ENCODE measurements at regions not wholly inside any gene's neighbourhood (a gene's known extent, or its start where the extent isn't known, plus 50 kb on each side); places are given as distances from the start of the nearest gene placed in this dataset.
"Not testable (repeated sequence)": the region's sequence is repeated elsewhere in the genome, so short reads cannot be mapped to it uniquely, and the experiment has no call there.

GRCh38 chrX:99301990-99302389 lies 1108.1 kb downstream of the PCDH19 start:
- H3K9me3 ChIP-seq (ENCODE audit: insufficient read depth, low read length) = no peaks in the 10 kb centered on the region
- no peaks in the 10 kb centered on the region for H3K36me3 ChIP-seq (ENCODE audit: insufficient read depth, insufficient read length, low read length)
- DNase-seq (ENCODE audit: low read depth, low spot score) = peak; percentile 15
- no peak overlapping the region for H3K9ac ChIP-seq (ENCODE audit: insufficient read length, low read depth)
- TF ChIP-seq ZNF274 (IDR thresholded peaks at IDR 0.05; ENCODE audit: low read depth, low read length) = no peak
- no peak for TF ChIP-seq YY1 (IDR thresholded peaks at IDR 0.05; ENCODE audit: insufficient read depth, insufficient read length)
- TF ChIP-seq SUZ12 (IDR thresholded peaks at IDR 0.05; ENCODE audit: extremely low read depth, insufficient read depth, insufficient read length) = no peak
- H3K4me1 ChIP-seq (ENCODE audit: insufficient read depth, insufficient read length) = no peaks in the 10 kb centered on the region
- no peak overlapping the region for H3K4me3 ChIP-seq (ENCODE audit: insufficient read length, low read depth)
- H3K27me3 ChIP-seq (ENCODE audit: insufficient read depth, insufficient read length) = no peaks in the 10 kb centered on the region

DNA sequence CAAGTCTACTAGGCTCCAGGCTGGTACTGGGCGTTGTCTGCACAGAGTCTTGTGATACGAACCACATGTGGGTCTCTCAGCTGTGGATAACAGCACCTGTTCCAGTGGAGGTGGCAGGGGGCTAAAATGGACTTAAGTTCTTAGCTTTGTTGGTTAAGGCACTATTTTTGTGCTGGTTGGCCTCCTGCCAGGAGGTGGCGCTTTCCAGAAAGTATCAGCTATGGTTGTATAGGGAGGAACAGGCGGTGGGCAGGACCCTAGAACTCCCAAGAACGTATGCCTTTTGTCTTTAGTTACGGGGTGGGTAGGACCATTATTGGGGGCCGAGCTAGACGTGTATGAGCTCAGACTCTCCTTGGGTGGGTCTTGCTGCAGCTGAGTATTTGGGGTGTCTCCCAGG lies 1138.4 kb downstream of the PCDH19 start:
- no peak for DNase-seq (ENCODE audit: low read depth, low spot score)
- Histone ChIP-seq H3K27me3 (ENCODE audit: insufficient read depth, insufficient read length) (no peaks in the 10 kb centered on the region), H3K36me3 (ENCODE audit: insufficient read depth, insufficient read length, low read length) (no peaks in the 10 kb centered on the region), H3K9ac (ENCODE audit: insufficient read length, low read depth) (no peak overlapping the region), H3K4me1 (ENCODE audit: insufficient read depth, insufficient read length) (no peaks in the 10 kb centered on the region), H3K9me3 (ENCODE audit: insufficient read depth, low read length) (no peaks in the 10 kb centered on the region; the same call in 1 of the 2 replicates), H3K4me3 (ENCODE audit: insufficient read length, low read depth) (no peak overlapping the region)
- TF ChIP-seq ZNF274 (IDR thresholded peaks at IDR 0.05; ENCODE audit: low read depth, low read length) = no peak
- no peak for TF ChIP-seq SUZ12 (IDR thresholded peaks at IDR 0.05; ENCODE audit: extremely low read depth, insufficient read depth, insufficient read length)

DNA sequence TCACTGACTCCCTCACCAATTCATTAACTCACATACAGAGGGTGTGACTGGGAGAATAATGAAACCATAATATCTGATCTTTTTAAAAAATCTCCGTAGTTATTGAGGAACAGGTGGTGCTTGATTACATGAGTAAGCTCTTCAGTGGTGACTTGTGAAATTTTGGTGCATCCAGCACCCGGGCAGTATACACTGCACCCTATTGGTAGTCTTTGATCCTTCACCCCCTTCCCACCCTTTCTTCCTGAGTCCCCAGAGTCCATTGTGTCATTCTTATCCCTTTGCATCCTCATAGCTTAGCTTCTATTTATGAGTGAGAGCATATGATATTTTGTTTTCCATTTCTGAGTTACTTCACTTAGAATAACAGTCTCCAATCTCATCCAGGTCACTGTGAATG lies 1143.8 kb downstream of the PCDH19 start:
- Histone ChIP-seq H3K27me3 (ENCODE audit: insufficient read depth, insufficient read length) (no peaks in the 10 kb centered on the region), H3K4me1 (ENCODE audit: insufficient read depth, insufficient read length) (no peaks in the 10 kb centered on the region), H3K36me3 (ENCODE audit: insufficient read depth, insufficient read length, low read length) (no peaks in the 10 kb centered on the region), H3K4me3 (ENCODE audit: insufficient read length, low read depth) (no peak overlapping the region), H3K9ac (ENCODE audit: insufficient read length, low read depth) (no peak overlapping the region), H3K9me3 (ENCODE audit: insufficient read depth, low read length) (no peaks in the 10 kb centered on the region)
- no peak for DNase-seq (ENCODE audit: low read depth, low spot score)
- no peak for TF ChIP-seq ZNF274 (IDR thresholded peaks at IDR 0.05; ENCODE audit: low read depth, low read length)
- no peak for TF ChIP-seq SUZ12 (IDR thresholded peaks at IDR 0.05; ENCODE audit: extremely low read depth, insufficient read depth, insufficient read length)
- no peak for TF ChIP-seq YY1 (IDR thresholded peaks at IDR 0.05; ENCODE audit: insufficient read depth, insufficient read length)

DNA sequence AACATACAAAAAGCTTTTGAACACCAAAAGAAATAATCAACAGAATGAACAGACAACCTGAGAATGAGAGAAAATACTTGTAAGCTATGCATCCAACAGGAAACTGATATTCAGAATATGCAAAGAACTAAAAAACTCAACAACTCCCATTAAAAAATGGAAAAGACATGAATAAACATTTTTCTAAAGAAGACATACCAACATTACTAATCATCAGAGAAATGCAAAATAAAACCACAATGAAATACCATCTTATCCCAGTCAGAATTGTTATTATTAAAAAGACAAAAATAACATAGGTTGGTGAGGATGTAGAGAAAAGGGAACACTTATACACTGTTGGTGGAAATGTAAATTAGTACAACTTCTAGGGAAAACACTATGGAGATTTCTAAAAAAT lies 1161.9 kb downstream of the PCDH19 start:
- DNase-seq (ENCODE audit: low read depth, low spot score) = no peak
- no peak for TF ChIP-seq SUZ12 (IDR thresholded peaks at IDR 0.05; ENCODE audit: extremely low read depth, insufficient read depth, insufficient read length)
- no peak for TF ChIP-seq YY1 (IDR thresholded peaks at IDR 0.05; ENCODE audit: insufficient read depth, insufficient read length)
- TF ChIP-seq ZNF274 (IDR thresholded peaks at IDR 0.05; ENCODE audit: low read depth, low read length) = no peak
- Histone ChIP-seq H3K27me3 (ENCODE audit: insufficient read depth, insufficient read length) (no peaks in the 10 kb centered on the region), H3K4me3 (ENCODE audit: insufficient read length, low read depth) (no peak overlapping the region), H3K9me3 (ENCODE audit: insufficient read depth, low read length) (no peaks in the 10 kb centered on the region), H3K36me3 (ENCODE audit: insufficient read depth, insufficient read length, low read length) (no peaks in the 10 kb centered on the region), H3K4me1 (ENCODE audit: insufficient read depth, insufficient read length) (no peaks in the 10 kb centered on the region), H3K9ac (ENCODE audit: insufficient read length, low read depth) (no peak overlapping the region)

- no peaks in the 10 kb centered on the region for H3K27me3 ChIP-seq (ENCODE audit: insufficient read depth, insufficient read length)
Observed at GRCh38 chrX:99242001-99242400, 1168.1 kb downstream of the PCDH19 start.

DNA sequence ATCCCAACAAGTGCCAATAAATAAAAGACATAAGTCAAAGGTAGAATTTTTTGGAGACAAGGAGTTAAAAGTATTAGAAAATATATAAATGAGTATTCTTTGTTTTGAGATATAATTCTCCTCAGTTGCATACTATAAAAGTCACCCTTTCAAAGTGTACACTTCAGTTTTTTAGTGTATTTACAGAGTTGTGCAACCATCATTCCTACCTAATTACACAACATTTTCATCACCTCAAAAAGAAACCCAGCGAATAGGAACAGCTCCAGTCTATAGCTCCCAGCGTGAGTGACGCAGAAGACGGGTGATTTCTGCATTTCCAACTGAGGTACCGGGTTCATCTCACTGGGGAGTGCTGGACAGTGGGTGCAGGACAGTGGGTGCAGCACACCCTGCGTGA lies 1175.7 kb downstream of the PCDH19 start:
- not testable (repeated sequence) for H3K36me3 ChIP-seq (ENCODE audit: insufficient read depth, insufficient read length, low read length); DNase-seq (ENCODE audit: low read depth, low spot score); H3K4me1 ChIP-seq (ENCODE audit: insufficient read depth, insufficient read length); H3K27me3 ChIP-seq (ENCODE audit: insufficient read depth, insufficient read length); H3K9me3 ChIP-seq (ENCODE audit: insufficient read depth, low read length); H3K4me3 ChIP-seq (ENCODE audit: insufficient read length, low read depth); H3K9ac ChIP-seq (ENCODE audit: insufficient read length, low read depth)

More at GRCh38 chrX:99242001-99242400, 1168.1 kb downstream of the PCDH19 start:
- no peak overlapping the region for H3K9ac ChIP-seq (ENCODE audit: insufficient read length, low read depth)
- DNase-seq (ENCODE audit: low read depth, low spot score) = peak; percentile 28
- no peak overlapping the region for H3K4me3 ChIP-seq (ENCODE audit: insufficient read length, low read depth)
- no peaks in the 10 kb centered on the region for H3K4me1 ChIP-seq (ENCODE audit: insufficient read depth, insufficient read length)
- TF ChIP-seq ZNF274 (IDR thresholded peaks at IDR 0.05; ENCODE audit: low read depth, low read length) = no peak
- TF ChIP-seq YY1 (IDR thresholded peaks at IDR 0.05; ENCODE audit: insufficient read depth, insufficient read length) = no peak
- no peak for TF ChIP-seq SUZ12 (IDR thresholded peaks at IDR 0.05; ENCODE audit: extremely low read depth, insufficient read depth, insufficient read length)
- H3K9me3 ChIP-seq (ENCODE audit: insufficient read depth, low read length) = peaks cover 8% of the 10 kb centered on the region; the same call in 1 of the 2 replicates
- no peaks in the 10 kb centered on the region for H3K36me3 ChIP-seq (ENCODE audit: insufficient read depth, insufficient read length, low read length)

- no peaks in the 10 kb centered on the region for H3K4me1 ChIP-seq (ENCODE audit: insufficient read depth, insufficient read length)
- H3K27me3 ChIP-seq (ENCODE audit: insufficient read depth, insufficient read length) = no peaks in the 10 kb centered on the region
- H3K9ac ChIP-seq (ENCODE audit: insufficient read length, low read depth) = no peak overlapping the region
- no peak for TF ChIP-seq SUZ12 (IDR thresholded peaks at IDR 0.05; ENCODE audit: extremely low read depth, insufficient read depth, insufficient read length)
- no peak for TF ChIP-seq YY1 (IDR thresholded peaks at IDR 0.05; ENCODE audit: insufficient read depth, insufficient read length)
- no peak for TF ChIP-seq ZNF274 (IDR thresholded peaks at IDR 0.05; ENCODE audit: low read depth, low read length)
- no peaks in the 10 kb centered on the region for H3K9me3 ChIP-seq (ENCODE audit: insufficient read depth, low read length)
- no peaks in the 10 kb centered on the region for H3K36me3 ChIP-seq (ENCODE audit: insufficient read depth, insufficient read length, low read length)
- no peak for DNase-seq (ENCODE audit: low read depth, low spot score)
- no peak overlapping the region for H3K4me3 ChIP-seq (ENCODE audit: insufficient read length, low read depth)
Observed at GRCh38 chrX:99192421-99192820, 1217.7 kb downstream of the PCDH19 start.

DNA sequence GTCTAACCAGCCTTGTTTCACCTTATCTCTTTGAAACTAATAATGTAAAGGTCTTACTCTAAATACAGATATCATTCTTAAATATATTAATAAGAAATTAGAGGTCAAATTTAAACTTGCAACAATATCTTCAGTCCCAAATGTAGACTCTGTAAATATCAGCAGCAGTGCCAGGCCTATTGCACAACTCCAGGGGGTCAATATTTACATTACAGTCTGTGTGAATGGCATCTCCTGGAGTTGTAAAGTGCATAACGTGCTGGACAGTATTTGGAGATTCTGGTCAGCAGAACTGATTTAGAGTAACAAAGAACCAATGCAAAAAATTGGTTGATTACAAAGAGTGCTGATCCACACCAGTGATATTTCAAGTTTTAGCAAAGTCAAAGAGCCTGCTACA lies 1225.9 kb downstream of the PCDH19 start:
- TF ChIP-seq SUZ12 (IDR thresholded peaks at IDR 0.05; ENCODE audit: extremely low read depth, insufficient read depth, insufficient read length) = no peak
- TF ChIP-seq ZNF274 (IDR thresholded peaks at IDR 0.05; ENCODE audit: low read depth, low read length) = no peak
- TF ChIP-seq YY1 (IDR thresholded peaks at IDR 0.05; ENCODE audit: insufficient read depth, insufficient read length) = no peak
- H3K4me3 ChIP-seq (ENCODE audit: insufficient read length, low read depth) = no peak overlapping the region
- no peaks in the 10 kb centered on the region for H3K36me3 ChIP-seq (ENCODE audit: insufficient read depth, insufficient read length, low read length)
- DNase-seq (ENCODE audit: low read depth, low spot score) = no peak
- H3K9ac ChIP-seq (ENCODE audit: insufficient read length, low read depth) = no peak overlapping the region
- no peaks in the 10 kb centered on the region for H3K4me1 ChIP-seq (ENCODE audit: insufficient read depth, insufficient read length)
- no peaks in the 10 kb centered on the region for H3K9me3 ChIP-seq (ENCODE audit: insufficient read depth, low read length)
- no peaks in the 10 kb centered on the region for H3K27me3 ChIP-seq (ENCODE audit: insufficient read depth, insufficient read length)
